ENCODE measurements at regions not wholly inside any gene's neighbourhood (a gene's known extent, or its start where the extent isn't known, plus 50 kb on each side); places are given as distances from the start of the nearest gene placed in this dataset.

GRCh38 chr11:21944577-21944976, 248.3 kb upstream of the ANO5 start:
- Histone ChIP-seq H3K27me3 (no peaks in the 10 kb centered on the region), H3K9me3 (replicated peaks in 1 of 3) (no peaks in the 10 kb centered on the region), H3K27ac (no peak overlapping the region), H3K4me1 (replicated peaks in 1 of 2) (no peaks in the 10 kb centered on the region), H3K36me3 (replicated peaks in 1 of 2) (no peaks in the 10 kb centered on the region), H3K4me3 (no peak overlapping the region)
- intact Hi-C loops (cut with DNase I) = no loop called here
- WGBS, 4 donors = 62 to 72% (median 69%) methylated on average over 4 of the region's 4 CpGs
- no peak for DNase-seq
- no peak for TF ChIP-seq POLR2A (IDR thresholded peaks at IDR 0.05)
- no peak for TF ChIP-seq CTCF (IDR thresholded peaks at IDR 0.05)

DNA sequence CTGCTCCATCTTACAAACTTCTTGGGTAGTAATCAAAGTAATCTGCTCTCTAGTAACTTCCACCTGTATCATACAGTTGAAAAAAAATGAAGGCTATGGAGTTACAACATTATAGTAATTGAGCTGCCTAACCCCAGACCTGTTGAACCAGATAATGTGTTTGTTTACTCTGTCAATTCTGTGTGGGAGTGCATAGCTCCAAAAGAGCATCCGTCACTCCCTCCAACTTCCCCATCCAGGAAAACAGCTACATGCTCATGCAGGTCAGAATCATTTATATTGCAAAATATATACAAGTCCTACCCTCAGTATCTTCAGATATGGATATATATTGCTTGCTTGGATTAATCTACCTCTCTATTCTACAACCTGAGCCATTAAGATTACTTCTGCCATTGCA, 244.0 kb upstream of the ANO5 start:
- DNase-seq = no peak
- Histone ChIP-seq H3K4me1 (replicated peaks in 1 of 2) (no peaks in the 10 kb centered on the region), H3K27me3 (no peaks in the 10 kb centered on the region), H3K27ac (no peak overlapping the region), H3K36me3 (replicated peaks in 1 of 2) (no peaks in the 10 kb centered on the region), H3K4me3 (no peak overlapping the region), H3K9me3 (replicated peaks in 1 of 3) (no peaks in the 10 kb centered on the region)
- 63 to 91% (median 82%) methylated on average over 1 of the region's 1 CpG for WGBS, 4 donors
- intact Hi-C loops (cut with DNase I) = no loop called here
- TF ChIP-seq POLR2A (IDR thresholded peaks at IDR 0.05) (no peak), CTCF (IDR thresholded peaks at IDR 0.05) (no peak)

DNA sequence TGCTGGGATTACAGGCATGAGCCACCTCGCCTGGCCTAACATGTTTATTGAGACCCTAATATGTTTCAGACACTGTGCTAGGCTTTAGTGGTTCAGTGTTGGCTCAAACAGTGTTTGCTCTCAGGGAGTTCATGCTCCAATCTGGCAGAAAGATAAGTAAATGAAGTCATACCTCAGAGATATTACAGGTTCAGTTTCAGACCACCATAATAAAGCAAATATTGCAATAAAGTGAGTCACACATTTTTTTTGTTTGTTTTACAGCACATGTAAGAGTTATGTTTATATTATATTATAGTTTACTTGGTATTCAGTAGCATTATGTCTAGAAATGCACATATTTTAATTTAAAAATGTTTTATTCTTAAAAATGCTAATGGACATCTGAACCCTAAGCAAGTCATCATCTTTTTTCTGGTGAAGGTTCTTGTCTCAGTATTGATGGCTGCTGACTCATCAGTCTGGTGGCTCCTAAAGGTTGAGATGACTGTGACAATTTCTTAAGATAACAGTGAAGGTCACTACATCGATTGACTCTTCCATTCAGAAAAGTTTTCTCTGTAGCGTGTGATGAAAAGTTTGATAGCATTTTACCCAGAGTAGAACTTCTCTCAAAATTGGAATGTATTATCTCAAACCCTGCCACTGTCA, 243.0 kb upstream of the ANO5 start:
- intact Hi-C loops (cut with DNase I) = no loop called here
- H3K4me1 ChIP-seq (replicated peaks in 1 of 2) = no peaks in the 10 kb centered on the region
- no peak for DNase-seq
- H3K27me3 ChIP-seq = no peaks in the 10 kb centered on the region
- TF ChIP-seq CTCF (IDR thresholded peaks at IDR 0.05) (no peak), POLR2A (IDR thresholded peaks at IDR 0.05) (no peak)
- H3K9me3 ChIP-seq (replicated peaks in 1 of 3) = no peaks in the 10 kb centered on the region
- H3K27ac ChIP-seq = no peak overlapping the region
- H3K4me3 ChIP-seq = no peak overlapping the region
- 50 to 56% (median 52%) methylated on average over 3 of the region's 3 CpGs for WGBS, 4 donors
- H3K36me3 ChIP-seq (replicated peaks in 1 of 2) = no peaks in the 10 kb centered on the region

DNA sequence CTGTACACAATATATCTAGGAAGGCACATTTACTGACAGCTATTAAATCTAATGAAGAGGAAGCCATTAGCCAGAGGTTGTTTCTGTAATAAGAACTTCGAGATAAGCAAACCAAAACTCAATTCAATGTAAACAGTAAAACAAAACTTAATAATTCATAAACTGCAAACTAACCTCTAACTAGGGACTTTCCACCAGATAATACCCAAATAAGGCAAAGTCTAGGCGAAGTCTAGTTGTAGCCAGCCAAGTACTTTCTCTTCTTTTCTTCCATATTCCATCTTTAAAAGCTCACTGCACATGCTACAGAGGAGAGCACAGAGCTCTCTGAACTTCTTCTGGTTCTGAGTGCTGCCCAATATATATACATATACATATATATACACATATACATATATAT, 229.9 kb upstream of the ANO5 start:
- Histone ChIP-seq H3K4me3 (no peak overlapping the region), H3K27ac (no peak overlapping the region), H3K27me3 (no peaks in the 10 kb centered on the region), H3K4me1 (replicated peaks in 1 of 2) (no peaks in the 10 kb centered on the region), H3K9me3 (replicated peaks in 1 of 3) (no peaks in the 10 kb centered on the region), H3K36me3 (replicated peaks in 1 of 2) (no peaks in the 10 kb centered on the region)
- intact Hi-C loops (cut with DNase I) = no loop called here
- TF ChIP-seq CTCF (IDR thresholded peaks at IDR 0.05) (no peak), POLR2A (IDR thresholded peaks at IDR 0.05) (no peak)
- no peak for DNase-seq
- WGBS, 4 donors = 33 to 69% (median 51%) methylated on average over 2 of the region's 2 CpGs
